ENCODE measurements at regions not wholly inside any gene's neighbourhood (a gene's known extent, or its start where the extent isn't known, plus 50 kb on each side); places are given as distances from the start of the nearest gene placed in this dataset.

GRCh38 chr14:73768107-73768506, 53.9 kb upstream of the PNMA1 start:
- no peak overlapping the region for H3K4me3 ChIP-seq
- DNase-seq = no peak
- no peaks in the 10 kb centered on the region for H3K27me3 ChIP-seq
- no peak overlapping the region for H3K9ac ChIP-seq (ENCODE audit: low read depth in 2 of 2, low read length in 2 of 2)
- TF ChIP-seq CTCF (IDR thresholded peaks at IDR 0.05) = no peak
- intact Hi-C loops (cut with DNase I) = no loop called here
- H3K27ac ChIP-seq = no peak overlapping the region
- H3K4me1 ChIP-seq = peaks cover 44% of the 10 kb centered on the region
- no peaks in the 10 kb centered on the region for H3K9me3 ChIP-seq
- H3K36me3 ChIP-seq = no peaks in the 10 kb centered on the region

GRCh38 chr14:73764406-73765280, 50.5 kb upstream of the PNMA1 start:
- intact Hi-C loops (cut with DNase I) = no loop called here
- Histone ChIP-seq H3K27me3 (no peaks in the 10 kb centered on the region), H3K36me3 (no peaks in the 10 kb centered on the region), H3K4me3 (no peak overlapping the region), H3K4me1 (peaks cover 41% of the 10 kb centered on the region), H3K9me3 (no peaks in the 10 kb centered on the region), H3K27ac (peak overlapping the region; percentile 84), H3K9ac (ENCODE audit: low read depth in 2 of 2, low read length in 2 of 2) (peak overlapping the region in 1 of 2 donors; percentile 67)
- no peak for TF ChIP-seq CTCF (IDR thresholded peaks at IDR 0.05)
- peak; percentile 83 for DNase-seq
